HEK293T (cell line): ENCODE measurements at regions not wholly inside any gene's neighbourhood (a gene's known extent, or its start where the extent isn't known, plus 50 kb on each side); places are given as distances from the start of the nearest gene placed in this dataset.

Experiments
- CTCF ChIA-PET: fragments of 350-600 bp; formaldehyde crosslinking; extraction: SDS; loops from one replicate; lab custom pipeline; 2021; ENCODE audit warnings: antibody characterized with exemption, inconsistent platforms; lab: Yijun Ruan, JAX
- POLR2A ChIA-PET: fragments of 350-600 bp; formaldehyde crosslinking; extraction: SDS; loops from one replicate; lab custom pipeline; 2020; ENCODE audit warnings: antibody characterized with exemption, inconsistent platforms; lab: Yijun Ruan, JAX
- DNase-seq: peaks from one replicate; pipeline ENCODE4 v3.0.0; 2012; ENCODE audit warnings: mixed read lengths; ENCODE audit errors: extremely low spot score
- ARNT ChIP-seq: fragments of 450-650 bp; IDR thresholded peaks from 2 replicates; pipeline ENCODE4 v1.6.1; 2017; ENCODE audit warnings: mild to moderate bottlenecking
- BHLHE40 ChIP-seq: fragments of 450-650 bp; IDR thresholded peaks from 2 replicates; pipeline ENCODE4 v1.6.1; 2016; ENCODE audit warnings: mild to moderate bottlenecking, moderate library complexity, borderline replicate concordance
- CTBP1 ChIP-seq: fragments of 450-650 bp; IDR thresholded peaks from 2 replicates; pipeline ENCODE4 v1.6.1; 2016; ENCODE audit warnings: borderline replicate concordance
- ELF4 ChIP-seq: fragments of 450-650 bp; IDR thresholded peaks from 2 replicates; pipeline ENCODE4 v1.6.1; 2017; ENCODE audit warnings: antibody characterized with exemption
- FOXA1 ChIP-seq: fragments of 450-650 bp; IDR thresholded peaks from 2 replicates; pipeline ENCODE4 v1.6.1; 2016; ENCODE audit warnings: mild to moderate bottlenecking
- FOXK2 ChIP-seq: fragments of 450-650 bp; IDR thresholded peaks from 2 replicates; pipeline ENCODE4 v1.6.1; 2016; ENCODE audit warnings: mild to moderate bottlenecking
- FOXM1 ChIP-seq: fragments of 450-650 bp; IDR thresholded peaks from 2 replicates; pipeline ENCODE4 v1.6.1; 2017; ENCODE audit warnings: mild to moderate bottlenecking, borderline replicate concordance
- HDGF ChIP-seq: fragments of 450-650 bp; IDR thresholded peaks from 2 replicates; pipeline ENCODE4 v1.6.1; 2017; ENCODE audit warnings: antibody characterized with exemption, borderline replicate concordance
- L3MBTL2 ChIP-seq: fragments of 450-650 bp; conservative IDR thresholded peaks from 2 replicates; pipeline ENCODE4 v1.6.1; 2016; ENCODE audit warnings: mild to moderate bottlenecking
- LEF1 ChIP-seq: fragments of 450-650 bp; IDR thresholded peaks from 2 replicates; pipeline ENCODE4 v1.6.1; 2017; ENCODE audit warnings: mild to moderate bottlenecking, borderline replicate concordance
- NFRKB ChIP-seq: fragments of 450-650 bp; IDR thresholded peaks from 2 replicates; pipeline ENCODE4 v1.6.1; 2016; ENCODE audit warnings: mild to moderate bottlenecking, moderate library complexity
- SP1 ChIP-seq: fragments of 450-650 bp; IDR thresholded peaks from 2 replicates; pipeline ENCODE4 v1.6.1; 2017
- SUZ12 ChIP-seq: fragments of 450-650 bp; IDR thresholded peaks from 2 replicates; pipeline ENCODE4 v1.6.1; 2016; ENCODE audit warnings: mild to moderate bottlenecking
- TARDBP ChIP-seq: fragments of 450-650 bp; IDR thresholded peaks from 2 replicates; pipeline ENCODE4 v1.6.1; 2016
- ZNF384 ChIP-seq: fragments of 450-650 bp; IDR thresholded peaks from 2 replicates; pipeline ENCODE4 v1.6.1; 2016
- TF ChIP-seq, protein P1 (sequence below): fragments of 450-650 bp; IDR thresholded peaks from 2 replicates; pipeline ENCODE4 v1.6.1; 2016

DNA sequence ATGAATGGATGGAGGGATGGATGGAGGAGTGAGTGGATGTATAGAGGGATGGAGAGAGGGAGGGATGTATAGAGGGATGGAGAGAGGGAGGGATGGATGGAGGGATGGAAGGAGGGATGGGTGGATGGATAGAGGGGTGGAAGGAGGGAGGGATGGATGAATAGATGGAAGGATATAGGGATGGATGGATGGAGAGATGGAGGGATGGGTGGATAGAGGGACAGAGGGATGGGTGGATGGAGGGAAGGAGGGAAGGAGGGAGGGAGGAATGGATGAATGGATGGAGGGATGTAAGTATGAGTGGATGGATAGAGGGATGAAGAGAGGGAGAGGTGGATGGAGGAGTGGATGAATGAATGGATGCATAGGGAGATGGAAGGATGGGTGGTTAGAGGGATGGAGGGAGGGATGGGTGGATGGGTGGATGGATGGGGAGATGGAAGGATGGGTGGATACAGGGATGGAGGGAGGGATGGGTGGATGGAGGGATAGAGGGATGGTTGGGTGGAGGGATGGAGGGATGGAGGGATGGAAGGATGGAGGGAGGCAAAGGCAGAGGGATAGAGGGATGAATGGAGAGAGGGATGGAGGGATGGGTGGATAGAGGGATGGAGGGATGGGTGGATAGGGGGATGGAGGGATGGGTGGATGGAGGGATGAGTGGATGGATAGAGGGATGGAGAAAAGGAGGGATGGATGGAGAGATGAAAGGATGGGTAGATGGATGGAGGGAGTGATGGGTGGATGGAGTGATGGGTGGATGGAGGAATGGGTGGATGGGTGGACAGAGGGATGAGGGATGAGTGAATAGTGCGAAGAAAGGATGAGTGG, 313.8 kb downstream of the UACA start:
- no peak for DNase-seq
- CTCF ChIA-PET = no interaction called here
- TF ChIP-seq ZNF384 (no peak), HDGF (no peak), CTBP1 (no peak), FOXA1 (no peak)
- POLR2A ChIA-PET = no interaction called here

DNA sequence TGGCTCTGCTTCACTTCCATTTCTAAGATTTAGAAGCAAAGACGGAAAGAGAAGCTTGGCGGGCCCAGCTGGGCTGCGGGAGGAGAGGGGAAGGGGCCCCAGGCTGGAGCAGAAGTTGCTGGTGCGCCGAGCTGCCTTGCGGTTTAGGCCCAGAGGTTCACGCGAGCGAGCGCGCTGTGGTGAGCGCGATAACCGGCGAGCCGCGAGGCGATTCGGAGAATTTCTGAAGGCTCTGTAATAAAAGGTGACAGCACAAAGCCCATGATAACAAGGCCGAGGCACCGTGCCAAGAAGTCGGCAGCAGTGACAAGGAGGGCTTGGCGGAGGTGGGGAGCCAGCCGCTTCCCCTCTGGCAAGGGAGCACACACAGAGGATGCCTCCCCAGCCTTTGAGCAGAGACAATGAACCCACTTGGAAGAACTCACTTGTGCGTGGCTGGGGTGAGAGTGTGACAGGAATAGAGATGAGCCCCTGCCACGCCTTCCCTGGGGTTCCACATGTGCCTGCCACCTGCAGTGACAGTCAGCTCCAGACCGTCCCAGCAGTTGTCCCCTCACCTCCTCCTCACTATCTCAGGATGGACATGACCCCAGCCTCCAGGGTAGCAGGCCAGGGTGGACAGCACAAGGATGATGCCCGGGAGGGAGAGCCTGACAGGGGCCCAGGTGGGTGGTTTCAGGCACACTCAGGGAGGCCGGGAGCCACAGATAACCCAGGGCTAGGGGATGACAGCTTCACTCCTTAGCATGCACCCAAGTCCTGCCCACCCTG, 315.2 kb downstream of the UACA start:
- ChIA-PET POLR2A (no interaction called here), CTCF (interaction anchor here (0.9 to 1.4 kb wide), 2 partner anchors 10 to 12 kb away, joined by 3 to 4 read pairs; no protein-coding TSS in a partner anchor)
- DNase-seq = no peak
- TF ChIP-seq CTBP1 (no peak), ELF4 (no peak), SUZ12 (no peak), ARNT (no peak), L3MBTL2 (no peak), LEF1 (no peak), SP1 (no peak), FOXM1 (no peak)

DNA sequence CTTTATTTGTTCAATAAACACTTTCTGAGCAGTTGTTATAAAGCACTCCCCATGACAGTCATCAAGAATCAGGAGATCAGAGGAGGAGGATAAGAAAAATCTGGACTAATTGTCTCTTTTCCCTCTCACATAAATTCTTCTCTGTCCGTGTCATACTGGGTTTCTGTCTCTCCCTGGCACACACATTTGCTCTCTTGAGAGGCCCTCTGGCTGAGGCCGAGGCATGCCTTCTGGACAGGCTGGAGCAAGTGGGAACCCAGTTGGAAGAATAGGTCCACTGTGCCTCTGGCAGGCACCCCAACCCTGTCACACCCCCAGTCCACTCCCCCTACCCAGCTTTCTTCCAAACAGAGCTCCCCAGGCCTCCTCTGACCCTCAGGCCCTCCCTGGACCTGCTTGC, 315.8 kb downstream of the UACA start:
- TF ChIP-seq ARNT (no peak), FOXK2 (no peak), NFRKB (no peak), L3MBTL2 (no peak), SP1 (no peak)
- no peak for DNase-seq
- ChIA-PET CTCF (interaction anchor here (0.9 to 1.4 kb wide), 2 partner anchors 9 to 12 kb away, joined by 3 to 4 read pairs; no protein-coding TSS in a partner anchor), POLR2A (no interaction called here)

DNA sequence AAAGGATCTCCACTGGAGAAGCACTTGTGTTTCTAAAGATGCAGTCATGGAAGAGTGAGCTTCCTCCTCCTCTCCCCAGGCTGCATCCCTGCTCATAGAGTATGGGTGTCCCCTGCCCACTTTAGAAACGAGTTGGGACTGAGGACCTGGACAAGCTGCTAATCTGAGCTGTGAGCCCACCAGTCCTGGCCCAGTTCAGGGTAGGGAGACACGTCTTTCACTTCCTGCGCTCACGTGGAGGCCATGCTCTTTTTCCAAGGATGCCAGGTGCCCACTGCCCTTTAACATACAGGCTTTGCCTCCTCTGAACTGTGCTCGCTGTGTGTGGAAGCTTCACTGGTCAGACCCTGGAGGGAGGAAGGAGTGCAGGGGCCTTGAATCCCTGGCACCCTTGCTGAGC, 316.3 kb downstream of the UACA start:
- no peak for DNase-seq
- CTCF ChIA-PET = no interaction called here
- POLR2A ChIA-PET = no interaction called here
- TF ChIP-seq HDGF = no peak
- no peak for TF ChIP-seq FOXM1
- TF ChIP-seq ZNF384 = no peak
- no peak for TF ChIP-seq L3MBTL2
- TF ChIP-seq SP1 = no peak
- TF ChIP-seq ARNT = no peak
- TF ChIP-seq, protein P1, sequence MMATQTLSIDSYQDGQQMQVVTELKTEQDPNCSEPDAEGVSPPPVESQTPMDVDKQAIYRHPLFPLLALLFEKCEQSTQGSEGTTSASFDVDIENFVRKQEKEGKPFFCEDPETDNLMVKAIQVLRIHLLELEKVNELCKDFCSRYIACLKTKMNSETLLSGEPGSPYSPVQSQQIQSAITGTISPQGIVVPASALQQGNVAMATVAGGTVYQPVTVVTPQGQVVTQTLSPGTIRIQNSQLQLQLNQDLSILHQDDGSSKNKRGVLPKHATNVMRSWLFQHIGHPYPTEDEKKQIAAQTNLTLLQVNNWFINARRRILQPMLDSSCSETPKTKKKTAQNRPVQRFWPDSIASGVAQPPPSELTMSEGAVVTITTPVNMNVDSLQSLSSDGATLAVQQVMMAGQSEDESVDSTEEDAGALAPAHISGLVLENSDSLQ = no peak
- no peak for TF ChIP-seq FOXA1
- TF ChIP-seq LEF1 = no peak
- TF ChIP-seq FOXK2 = no peak
- TF ChIP-seq TARDBP = no peak
- no peak for TF ChIP-seq CTBP1
- no peak for TF ChIP-seq BHLHE40
- TF ChIP-seq NFRKB = no peak
- TF ChIP-seq SUZ12 = no peak
- no peak for TF ChIP-seq ELF4

DNA sequence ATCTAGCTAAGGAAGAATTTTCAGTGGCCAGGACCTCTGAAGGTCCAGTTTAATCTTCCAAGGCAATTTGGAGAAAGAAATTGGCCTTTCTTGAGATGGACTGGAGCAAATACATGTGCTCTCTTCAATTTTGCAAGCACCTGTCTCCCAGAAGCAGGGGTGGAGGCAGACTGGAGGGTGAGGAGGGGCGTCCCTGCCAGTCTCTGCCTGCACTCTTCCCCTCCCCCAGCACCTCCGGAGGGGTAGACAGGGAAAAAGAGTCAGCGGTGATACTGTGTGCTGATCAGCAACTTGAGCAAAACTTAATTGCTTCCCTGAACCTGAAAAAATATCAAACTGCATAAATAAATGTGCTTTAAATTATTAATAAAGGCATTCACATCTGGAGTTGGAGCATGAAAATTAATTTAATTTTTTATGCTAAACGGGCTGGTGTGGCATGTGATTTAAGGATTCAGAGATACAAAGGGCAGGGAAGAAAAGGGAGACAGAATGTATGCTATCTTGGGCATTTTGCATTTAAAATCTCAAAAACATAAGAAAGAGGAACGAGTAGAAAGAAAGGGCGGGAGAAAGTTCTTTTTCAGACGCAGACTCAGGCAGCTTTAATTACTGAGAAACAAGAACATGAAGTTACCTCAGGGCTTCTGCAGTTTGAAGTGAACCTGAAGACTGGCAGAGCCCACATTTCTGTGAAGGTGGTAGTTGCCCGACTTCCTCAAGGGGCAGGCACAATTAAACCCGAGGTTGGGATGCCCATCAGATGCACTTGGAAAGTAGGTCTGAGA, 319.7 kb downstream of the UACA start:
- TF ChIP-seq NFRKB = no peak
- TF ChIP-seq, protein P1 = no peak
- no peak for TF ChIP-seq LEF1
- no peak for TF ChIP-seq FOXA1
- TF ChIP-seq FOXK2 = no peak
- TF ChIP-seq SUZ12 = no peak
- TF ChIP-seq TARDBP = no peak
- TF ChIP-seq SP1 = no peak
- no peak for TF ChIP-seq CTBP1
- no peak for TF ChIP-seq BHLHE40
- no peak for DNase-seq
- ChIA-PET POLR2A (no interaction called here), CTCF (no interaction called here)

DNA sequence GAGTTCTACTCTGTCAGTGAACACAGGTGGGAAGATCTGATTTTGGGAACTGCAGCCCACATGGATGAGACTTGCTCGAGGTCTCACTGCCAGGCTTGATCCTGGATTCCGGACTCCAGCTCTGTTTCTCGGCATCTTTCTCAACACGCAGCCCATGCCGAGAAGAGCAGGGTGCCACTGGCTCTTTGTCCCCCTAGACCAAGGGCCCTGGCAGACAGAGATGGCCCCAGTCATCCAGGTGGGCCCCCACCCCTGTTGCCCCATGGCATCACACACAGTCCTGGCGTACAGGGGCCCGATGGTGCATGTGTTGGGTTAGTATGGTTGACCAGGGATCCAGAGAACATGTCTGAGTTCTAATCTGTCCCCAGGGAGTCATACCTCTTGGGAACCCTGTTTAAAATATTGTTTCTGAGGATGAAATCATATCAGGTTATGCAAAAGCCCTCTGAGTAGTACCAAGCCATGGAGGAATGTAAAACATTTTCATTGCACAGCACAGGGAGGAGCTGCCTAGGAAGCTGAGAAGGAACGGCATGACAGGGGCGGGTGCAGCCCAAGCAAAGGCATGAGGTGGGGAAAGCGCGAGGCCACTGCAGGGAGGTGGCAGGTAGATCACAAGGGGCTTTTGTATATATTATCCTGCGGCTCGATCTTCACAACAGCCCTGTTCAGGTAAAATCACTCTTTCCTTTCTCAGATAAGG, 320.6 kb downstream of the UACA start:
- CTCF ChIA-PET = no interaction called here
- DNase-seq = no peak
- no peak for TF ChIP-seq NFRKB
- no peak for TF ChIP-seq L3MBTL2
- no peak for TF ChIP-seq FOXM1
- no peak for TF ChIP-seq LEF1
- TF ChIP-seq SUZ12 = no peak
- no peak for TF ChIP-seq CTBP1
- TF ChIP-seq FOXK2 = no peak
- POLR2A ChIA-PET = no interaction called here
